ENCODE measurements at regions not wholly inside any gene's neighbourhood (a gene's known extent, or its start where the extent isn't known, plus 50 kb on each side); places are given as distances from the start of the nearest gene placed in this dataset.

- no peak for DNase-seq (ENCODE audit: low spot score)
Observed at GRCh38 chr4:62235911-62236310, 1035.8 kb downstream of the ADGRL3 start.

GRCh38 chr4:62232814-62233213, 1032.7 kb downstream of the ADGRL3 start:
- DNase-seq (ENCODE audit: low spot score), result no peak

- no peak for DNase-seq (ENCODE audit: low spot score)
Observed at GRCh38 chr4:62231994-62232393, 1031.9 kb downstream of the ADGRL3 start.

GRCh38 chr4:62226082-62226481, 1026.0 kb downstream of the ADGRL3 start:
- DNase-seq (ENCODE audit: low spot score), result no peak

GRCh38 chr4:62222121-62222520, 1022.0 kb downstream of the ADGRL3 start:
- no peak for DNase-seq (ENCODE audit: low spot score)

GRCh38 chr4:62210486-62210885, 1010.4 kb downstream of the ADGRL3 start:
- no peak for DNase-seq (ENCODE audit: low spot score)

- no peak for DNase-seq (ENCODE audit: low spot score)
Observed at GRCh38 chr4:62209757-62210485, 1009.8 kb downstream of the ADGRL3 start.

- no peak for DNase-seq (ENCODE audit: low spot score)
Observed at GRCh38 chr4:62208921-62209320, 1008.8 kb downstream of the ADGRL3 start.

- DNase-seq (ENCODE audit: low spot score), result no peak
Observed at GRCh38 chr4:62204136-62204535, 1004.0 kb downstream of the ADGRL3 start.

- DNase-seq (ENCODE audit: low spot score), result no peak
Observed at GRCh38 chr4:62199291-62199810, 999.2 kb downstream of the ADGRL3 start.

- no peak for DNase-seq (ENCODE audit: low spot score)
Observed at GRCh38 chr4:62196338-62196737, 996.2 kb downstream of the ADGRL3 start.

- DNase-seq (ENCODE audit: low spot score), result no peak
Observed at GRCh38 chr4:62194342-62194741, 994.2 kb downstream of the ADGRL3 start.

GRCh38 chr4:62193761-62194160, 993.6 kb downstream of the ADGRL3 start:
- no peak for DNase-seq (ENCODE audit: low spot score)

GRCh38 chr4:62191451-62192240, 991.5 kb downstream of the ADGRL3 start:
- no peak for DNase-seq (ENCODE audit: low spot score)

GRCh38 chr4:62170235-62170634, 970.1 kb downstream of the ADGRL3 start:
- no peak for DNase-seq (ENCODE audit: low spot score)

GRCh38 chr4:62168681-62169080, 968.6 kb downstream of the ADGRL3 start:
- no peak for DNase-seq (ENCODE audit: low spot score)

- no peak for DNase-seq (ENCODE audit: low spot score)
Observed at GRCh38 chr4:62162606-62163005, 962.5 kb downstream of the ADGRL3 start.

- no peak for DNase-seq (ENCODE audit: low spot score)
Observed at GRCh38 chr4:62161446-62161845, 961.3 kb downstream of the ADGRL3 start.

- no peak for DNase-seq (ENCODE audit: low spot score)
Observed at GRCh38 chr4:62159876-62160275, 959.8 kb downstream of the ADGRL3 start.

GRCh38 chr4:62159306-62159705, 959.2 kb downstream of the ADGRL3 start:
- DNase-seq (ENCODE audit: low spot score), result no peak

- no peak for DNase-seq (ENCODE audit: low spot score)
Observed at GRCh38 chr4:62156205-62156604, 956.1 kb downstream of the ADGRL3 start.

GRCh38 chr4:62145276-62145675, 945.1 kb downstream of the ADGRL3 start:
- DNase-seq (ENCODE audit: low spot score), result no peak

- no peak for DNase-seq (ENCODE audit: low spot score)
Observed at GRCh38 chr4:62144431-62144830, 944.3 kb downstream of the ADGRL3 start.
